Breast epithelium (tissue), 4 donors: ENCODE measurements at regions not wholly inside any gene's neighbourhood (a gene's known extent, or its start where the extent isn't known, plus 50 kb on each side); places are given as distances from the start of the nearest gene placed in this dataset.

Experiments
- DNase-seq, 2 donors: peaks; one replicate each; pipeline ENCODE4 v3.0.0-alpha.2; 2019; ENCODE audit warnings: low spot score in 2 of 2
- H3K27ac ChIP-seq, 2 donors: fragments of 200-600 bp; sonication (generic) in 1 of 2; one replicate each; pipeline ENCODE4 v1.5.1; 2016 to 2019; ENCODE audit warnings: mild to moderate bottlenecking in 1 of 2
- H3K27me3 ChIP-seq, 2 donors: fragments of 200-600 bp; sonication (generic) in 1 of 2; one replicate each; pipeline versions ENCODE4 v1.5.1 to v1.6.0; 2017 to 2019; ENCODE audit warnings: control low read depth in 1 of 2, mild to moderate bottlenecking in 1 of 2
- H3K36me3 ChIP-seq: fragments of 200-600 bp; one replicate; pipeline ENCODE4 v1.5.1; 2019
- H3K4me1 ChIP-seq, 2 donors: fragments of 200-600 bp; sonication (generic); one replicate each; pipeline ENCODE4 v1.5.1; 2016 to 2019; ENCODE audit warnings: control low read depth in 1 of 2
- H3K4me3 ChIP-seq, 3 donors: fragments of 200-600 bp; sonication (generic); 1 replicate in 2 of 3; 2 replicates in 1 of 3; pipeline ENCODE4 v1.5.1; 2016 to 2019; ENCODE audit warnings: mild to moderate bottlenecking in 3 of 3, moderate library complexity in 2 of 3
- H3K9me3 ChIP-seq, 2 donors: fragments of 200-600 bp; sonication (generic) in 1 of 2; one replicate each; pipeline ENCODE4 v1.5.1; 2016 to 2019; ENCODE audit warnings: control low read depth in 1 of 2
- POLR2A ChIP-seq: fragments of 450-650 bp; IDR thresholded peaks from one replicate; pipeline ENCODE4 v1.6.1; 2016; ENCODE audit warnings: antibody characterized with exemption, mild to moderate bottlenecking, moderate library complexity
- POLR2AphosphoS5 ChIP-seq, 3 donors: sonication (generic); formaldehyde crosslinking; IDR thresholded peaks; one replicate each; pipeline ENCODE4 v1.6.1; 2017; ENCODE audit warnings: antibody characterized with exemption in 3 of 3
- intact Hi-C: fragments of 100-400 bp; cut with DNase I; formaldehyde crosslinking; loops from one replicate; pipeline ENCODE4 v1.15.1; 2023; ENCODE audit warnings: low total_unique reads
- TF ChIP-seq, protein P1 (sequence below), 3 donors: fragments of 450-650 bp; IDR thresholded peaks; one replicate each; pipeline ENCODE4 v1.5.1; 2016 to 2017; ENCODE audit warnings: antibody characterized with exemption in 3 of 3, mild to moderate bottlenecking in 3 of 3, moderate library complexity in 3 of 3

- H3K36me3 ChIP-seq, result no peaks in the 10 kb centered on the region
- no peaks in the 10 kb centered on the region for H3K9me3 ChIP-seq
- intact Hi-C loops, result no loop called here
- H3K27me3 ChIP-seq, result no peaks in the 10 kb centered on the region
- H3K27ac ChIP-seq, result no peak overlapping the region
- H3K4me1 ChIP-seq, result no peaks in the 10 kb centered on the region
- no peak overlapping the region for H3K4me3 ChIP-seq
- DNase-seq, result no peak
- no peak for TF ChIP-seq POLR2A
- TF ChIP-seq, protein P1, sequence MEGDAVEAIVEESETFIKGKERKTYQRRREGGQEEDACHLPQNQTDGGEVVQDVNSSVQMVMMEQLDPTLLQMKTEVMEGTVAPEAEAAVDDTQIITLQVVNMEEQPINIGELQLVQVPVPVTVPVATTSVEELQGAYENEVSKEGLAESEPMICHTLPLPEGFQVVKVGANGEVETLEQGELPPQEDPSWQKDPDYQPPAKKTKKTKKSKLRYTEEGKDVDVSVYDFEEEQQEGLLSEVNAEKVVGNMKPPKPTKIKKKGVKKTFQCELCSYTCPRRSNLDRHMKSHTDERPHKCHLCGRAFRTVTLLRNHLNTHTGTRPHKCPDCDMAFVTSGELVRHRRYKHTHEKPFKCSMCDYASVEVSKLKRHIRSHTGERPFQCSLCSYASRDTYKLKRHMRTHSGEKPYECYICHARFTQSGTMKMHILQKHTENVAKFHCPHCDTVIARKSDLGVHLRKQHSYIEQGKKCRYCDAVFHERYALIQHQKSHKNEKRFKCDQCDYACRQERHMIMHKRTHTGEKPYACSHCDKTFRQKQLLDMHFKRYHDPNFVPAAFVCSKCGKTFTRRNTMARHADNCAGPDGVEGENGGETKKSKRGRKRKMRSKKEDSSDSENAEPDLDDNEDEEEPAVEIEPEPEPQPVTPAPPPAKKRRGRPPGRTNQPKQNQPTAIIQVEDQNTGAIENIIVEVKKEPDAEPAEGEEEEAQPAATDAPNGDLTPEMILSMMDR (IDR thresholded peaks at IDR 0.05), result no peak
- no peak for TF ChIP-seq POLR2AphosphoS5 (IDR thresholded peaks at IDR 0.05)
These were observed 541.5 kb upstream of the NETO1 start for GRCh38 chr18:73409242-73409641.

DNA sequence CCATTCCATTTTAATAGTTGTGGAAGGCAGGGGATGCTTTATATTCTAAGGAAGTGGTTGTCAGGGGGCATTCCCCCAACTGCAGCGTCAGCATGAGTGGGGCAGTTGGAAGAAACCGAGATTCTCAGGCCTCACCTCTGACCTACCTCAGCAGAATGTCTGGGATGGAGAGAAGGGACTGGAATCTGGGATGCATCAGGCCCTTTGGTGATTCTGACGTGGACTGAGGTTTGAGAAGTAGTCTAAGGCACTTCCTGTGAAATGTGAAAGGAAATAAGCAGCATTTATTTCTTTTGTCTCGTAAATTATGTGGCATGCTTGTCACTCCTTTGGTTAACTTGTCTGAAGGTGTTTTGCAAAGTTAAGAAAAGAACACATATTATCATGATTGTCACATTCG lies 540.7 kb upstream of the NETO1 start:
- H3K4me3 ChIP-seq, result no peak overlapping the region
- DNase-seq, result no peak
- TF ChIP-seq, protein P1 (IDR thresholded peaks at IDR 0.05), result no peak
- TF ChIP-seq POLR2AphosphoS5 (IDR thresholded peaks at IDR 0.05) (no peak), POLR2A (no peak)
- no peaks in the 10 kb centered on the region for H3K4me1 ChIP-seq
- H3K27ac ChIP-seq, result no peak overlapping the region
- intact Hi-C loops, result no loop called here
- H3K9me3 ChIP-seq, result no peaks in the 10 kb centered on the region
- no peaks in the 10 kb centered on the region for H3K27me3 ChIP-seq
- H3K36me3 ChIP-seq, result no peaks in the 10 kb centered on the region

- H3K9me3 ChIP-seq, result no peaks in the 10 kb centered on the region
- no peak overlapping the region for H3K27ac ChIP-seq
- H3K4me3 ChIP-seq, result no peak overlapping the region
- intact Hi-C loops, result no loop called here
- no peaks in the 10 kb centered on the region for H3K4me1 ChIP-seq
- DNase-seq, result no peak
- no peaks in the 10 kb centered on the region for H3K36me3 ChIP-seq
- TF ChIP-seq, protein P1 (IDR thresholded peaks at IDR 0.05), result no peak
- no peak for TF ChIP-seq POLR2AphosphoS5 (IDR thresholded peaks at IDR 0.05)
- no peak for TF ChIP-seq POLR2A
- H3K27me3 ChIP-seq, result no peaks in the 10 kb centered on the region
These were observed 539.7 kb upstream of the NETO1 start for GRCh38 chr18:73407506-73407905.

DNA sequence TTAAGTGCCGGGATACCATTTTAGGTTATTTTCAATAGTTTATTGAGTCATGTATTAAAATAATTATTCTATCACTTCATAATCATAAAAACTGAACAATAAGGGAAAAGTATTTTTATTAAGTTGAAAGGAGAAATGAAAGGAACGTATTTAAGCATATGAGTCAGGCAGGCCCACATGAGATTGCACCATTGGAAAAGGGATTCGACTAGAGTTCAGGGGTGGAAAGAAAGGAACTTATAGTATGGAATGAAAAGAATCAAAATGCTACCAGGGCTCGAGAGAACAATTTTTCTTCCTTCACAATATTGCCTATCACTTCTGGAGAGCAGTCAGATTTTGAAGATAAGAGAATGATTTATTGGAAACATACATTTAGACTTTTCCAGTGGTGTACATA lies 516.5 kb upstream of the NETO1 start:
- no peak overlapping the region for H3K4me3 ChIP-seq
- H3K36me3 ChIP-seq, result no peaks in the 10 kb centered on the region
- H3K4me1 ChIP-seq, result no peaks in the 10 kb centered on the region
- intact Hi-C loops, result no loop called here
- TF ChIP-seq POLR2AphosphoS5 (IDR thresholded peaks at IDR 0.05) (no peak), POLR2A (no peak)
- TF ChIP-seq, protein P1 (IDR thresholded peaks at IDR 0.05), result no peak
- H3K9me3 ChIP-seq, result no peaks in the 10 kb centered on the region
- no peak overlapping the region for H3K27ac ChIP-seq
- no peaks in the 10 kb centered on the region for H3K27me3 ChIP-seq
- no peak for DNase-seq

DNA sequence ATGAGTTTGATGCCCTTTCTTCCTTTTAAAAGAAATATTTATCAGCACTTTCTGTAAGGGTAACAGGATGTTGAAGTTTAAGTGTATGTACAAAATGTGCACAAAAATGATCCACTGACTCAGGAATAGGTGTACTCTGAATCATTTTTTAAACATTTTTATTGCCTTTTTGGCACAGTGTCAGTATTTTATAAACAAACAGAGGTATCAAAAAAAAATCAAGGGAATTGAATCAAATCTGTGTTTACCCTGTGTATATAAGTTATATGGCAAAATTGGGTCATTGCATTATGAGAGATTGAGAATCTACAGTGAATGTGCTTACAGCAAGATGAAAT lies 513.9 kb upstream of the NETO1 start:
- Histone ChIP-seq H3K27me3 (no peaks in the 10 kb centered on the region), H3K9me3 (no peaks in the 10 kb centered on the region), H3K36me3 (no peaks in the 10 kb centered on the region), H3K4me1 (no peaks in the 10 kb centered on the region), H3K4me3 (no peak overlapping the region), H3K27ac (no peak overlapping the region)
- TF ChIP-seq, protein P1 (IDR thresholded peaks at IDR 0.05), result no peak
- no peak for DNase-seq
- intact Hi-C loops, result no loop called here
